Stimulated activated memory B cell treated with anti-CD40 and anti-IgM and Interleukin-4, amounts not matched to agents 10 μg/mL and 1 μg/mL and 100 μg/mL, for 72 hours (primary cell): ENCODE measurements at regions not wholly inside any gene's neighbourhood (a gene's known extent, or its start where the extent isn't known, plus 50 kb on each side); places are given as distances from the start of the nearest gene placed in this dataset.

Experiments used
- ATAC-seq: fragments of 150-1000 bp; cut with Tn5 transposase; 2 replicates; pipeline ENCODE4 v1.10.0; 2021
- H3K27ac Mint-ChIP-seq: one replicate; pipeline ENCODE4 v1.8.0; 2022; ENCODE audit warnings: mild to moderate bottlenecking, mixed read lengths
- H3K27me3 Mint-ChIP-seq: one replicate; pipeline ENCODE4 v1.8.0; 2022; ENCODE audit warnings: mixed read lengths
- H3K36me3 Mint-ChIP-seq: one replicate; pipeline ENCODE4 v1.8.0; 2022; ENCODE audit warnings: mixed read lengths
- H3K4me1 Mint-ChIP-seq: one replicate; pipeline ENCODE4 v1.8.0; 2022; ENCODE audit warnings: mixed read lengths
- H3K4me3 Mint-ChIP-seq: one replicate; pipeline ENCODE4 v1.8.0; 2022; ENCODE audit warnings: mild to moderate bottlenecking, moderate library complexity, mixed read lengths
- H3K9me3 Mint-ChIP-seq: one replicate; pipeline ENCODE4 v1.8.0; 2022; ENCODE audit warnings: mixed read lengths

GRCh38 chr18:67282796-67283195 is 233.7 kb downstream of the DSEL start:
- H3K4me3 Mint-ChIP-seq = no peak overlapping the region
- no peaks in the 10 kb centered on the region for H3K4me1 Mint-ChIP-seq
- no peaks in the 10 kb centered on the region for H3K9me3 Mint-ChIP-seq
- no peaks in the 10 kb centered on the region for H3K36me3 Mint-ChIP-seq
- H3K27ac Mint-ChIP-seq = no peak overlapping the region
- no peak for ATAC-seq
- H3K27me3 Mint-ChIP-seq = no peaks in the 10 kb centered on the region

DNA sequence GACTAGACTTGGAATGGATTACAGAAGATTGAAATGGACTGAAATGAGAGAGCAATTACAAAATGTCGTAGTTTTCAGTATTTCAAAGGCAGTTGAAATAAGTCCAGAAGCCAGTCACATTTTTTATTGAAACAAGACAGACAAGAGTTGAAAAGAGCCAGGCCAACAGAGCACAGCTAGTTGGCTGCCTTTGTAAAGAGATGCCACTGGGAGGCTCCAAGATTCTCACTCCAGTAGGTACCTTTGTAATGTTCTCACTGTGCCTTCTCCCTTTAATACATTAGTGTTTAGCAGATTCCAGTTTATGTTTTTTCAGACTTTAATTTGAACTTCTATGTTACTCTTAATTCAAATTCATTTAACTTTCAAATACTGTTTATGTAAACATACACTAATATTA is 234.8 kb downstream of the DSEL start:
- H3K36me3 Mint-ChIP-seq = no peaks in the 10 kb centered on the region
- no peak overlapping the region for H3K4me3 Mint-ChIP-seq
- H3K9me3 Mint-ChIP-seq = no peaks in the 10 kb centered on the region
- no peak overlapping the region for H3K27ac Mint-ChIP-seq
- no peak for ATAC-seq
- H3K4me1 Mint-ChIP-seq = no peaks in the 10 kb centered on the region
- no peaks in the 10 kb centered on the region for H3K27me3 Mint-ChIP-seq

- ATAC-seq = no peak
- no peaks in the 10 kb centered on the region for H3K36me3 Mint-ChIP-seq
- no peak overlapping the region for H3K27ac Mint-ChIP-seq
- H3K4me1 Mint-ChIP-seq = no peaks in the 10 kb centered on the region
- no peaks in the 10 kb centered on the region for H3K27me3 Mint-ChIP-seq
- H3K4me3 Mint-ChIP-seq = no peak overlapping the region
- no peaks in the 10 kb centered on the region for H3K9me3 Mint-ChIP-seq
These were observed 235.9 kb downstream of the DSEL start for GRCh38 chr18:67280486-67281242.

- Mint-ChIP-seq H3K36me3 (no peaks in the 10 kb centered on the region), H3K9me3 (no peaks in the 10 kb centered on the region), H3K27me3 (no peaks in the 10 kb centered on the region), H3K4me1 (no peaks in the 10 kb centered on the region), H3K4me3 (no peak overlapping the region), H3K27ac (no peak overlapping the region)
- ATAC-seq = no peak
These were observed 236.5 kb downstream of the DSEL start for GRCh38 chr18:67279988-67280387.

DNA sequence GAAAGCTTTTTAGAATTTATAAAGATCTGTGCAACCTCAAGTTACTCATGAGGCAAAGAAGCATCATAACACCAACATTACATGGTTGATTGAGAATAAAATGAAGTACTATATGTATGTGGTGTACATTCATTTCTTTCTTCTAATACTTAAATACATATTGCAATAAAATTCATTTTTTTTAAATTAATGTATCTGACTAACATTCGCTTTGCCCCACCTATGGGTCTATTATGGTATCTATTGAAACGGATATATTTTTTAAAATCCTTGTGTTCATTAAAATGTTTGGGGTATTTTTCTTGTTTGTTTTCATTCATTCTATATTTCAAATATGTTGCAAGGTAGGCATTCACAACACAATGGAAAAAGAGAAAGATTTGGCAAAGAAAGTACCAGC is 237.5 kb downstream of the DSEL start:
- no peak for ATAC-seq
- H3K27ac Mint-ChIP-seq = no peak overlapping the region
- H3K4me3 Mint-ChIP-seq = no peak overlapping the region
- no peaks in the 10 kb centered on the region for H3K4me1 Mint-ChIP-seq
- no peaks in the 10 kb centered on the region for H3K9me3 Mint-ChIP-seq
- no peaks in the 10 kb centered on the region for H3K27me3 Mint-ChIP-seq
- H3K36me3 Mint-ChIP-seq = no peaks in the 10 kb centered on the region

GRCh38 chr18:67276638-67277037 is 239.9 kb downstream of the DSEL start:
- H3K4me3 Mint-ChIP-seq = no peak overlapping the region
- H3K27ac Mint-ChIP-seq = no peak overlapping the region
- no peaks in the 10 kb centered on the region for H3K36me3 Mint-ChIP-seq
- no peaks in the 10 kb centered on the region for H3K4me1 Mint-ChIP-seq
- ATAC-seq = no peak
- H3K9me3 Mint-ChIP-seq = no peaks in the 10 kb centered on the region
- H3K27me3 Mint-ChIP-seq = no peaks in the 10 kb centered on the region

DNA sequence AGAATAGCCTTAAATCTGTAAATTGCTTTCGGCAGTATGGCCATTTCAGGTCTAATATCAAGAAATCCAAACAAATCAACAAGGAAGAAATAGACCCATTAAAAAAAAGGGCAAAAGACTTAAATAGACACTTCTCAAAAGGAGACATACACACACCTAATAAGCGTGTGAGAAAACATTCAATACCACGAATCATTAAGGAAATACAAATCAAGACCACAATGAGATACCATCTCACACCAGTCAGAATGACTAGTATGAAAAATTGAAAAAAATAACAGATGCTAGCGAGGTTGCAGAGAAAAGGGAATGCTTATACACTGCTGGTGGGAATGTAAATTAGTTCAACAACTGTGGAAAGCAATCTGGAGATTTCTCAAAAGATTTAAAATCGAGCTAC is 243.2 kb downstream of the DSEL start:
- Mint-ChIP-seq H3K36me3 (no peaks in the 10 kb centered on the region), H3K9me3 (no peaks in the 10 kb centered on the region), H3K4me3 (no peak overlapping the region), H3K4me1 (no peaks in the 10 kb centered on the region), H3K27ac (no peak overlapping the region), H3K27me3 (no peaks in the 10 kb centered on the region)
- no peak for ATAC-seq

- ATAC-seq = peak; percentile 48
- Mint-ChIP-seq H3K4me1 (no peaks in the 10 kb centered on the region), H3K9me3 (no peaks in the 10 kb centered on the region), H3K4me3 (no peak overlapping the region), H3K27me3 (no peaks in the 10 kb centered on the region), H3K27ac (no peak overlapping the region), H3K36me3 (no peaks in the 10 kb centered on the region)
These were observed 247.3 kb downstream of the DSEL start for GRCh38 chr18:67269206-67269605.

DNA sequence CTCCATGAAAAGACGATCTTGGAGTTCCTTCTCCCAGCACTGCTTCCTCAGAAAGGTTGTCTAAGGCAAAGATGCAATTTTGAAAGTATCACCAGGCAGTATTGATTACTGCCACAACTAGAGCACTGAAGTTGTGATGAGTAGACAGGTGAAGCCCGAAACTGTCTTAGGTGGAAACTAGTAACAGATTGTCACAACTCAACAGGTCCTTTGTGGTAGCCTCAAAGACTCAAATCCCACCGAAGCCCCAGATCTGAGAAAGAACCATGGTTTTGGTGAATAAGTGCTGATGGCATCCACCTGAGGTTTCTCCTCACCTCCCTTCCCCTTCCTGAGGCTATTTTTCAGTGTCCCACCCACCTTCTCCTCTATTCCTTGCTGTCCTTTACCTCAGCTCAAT is 248.0 kb downstream of the DSEL start:
- Mint-ChIP-seq H3K27me3 (no peaks in the 10 kb centered on the region), H3K4me1 (no peaks in the 10 kb centered on the region), H3K9me3 (no peaks in the 10 kb centered on the region), H3K27ac (no peak overlapping the region), H3K36me3 (no peaks in the 10 kb centered on the region), H3K4me3 (no peak overlapping the region)
- ATAC-seq = no peak

- Mint-ChIP-seq H3K27ac (no peak overlapping the region), H3K4me1 (no peaks in the 10 kb centered on the region), H3K9me3 (no peaks in the 10 kb centered on the region), H3K36me3 (no peaks in the 10 kb centered on the region), H3K27me3 (no peaks in the 10 kb centered on the region), H3K4me3 (no peak overlapping the region)
- ATAC-seq = no peak
These were observed 250.0 kb downstream of the DSEL start for GRCh38 chr18:67266246-67267237.

DNA sequence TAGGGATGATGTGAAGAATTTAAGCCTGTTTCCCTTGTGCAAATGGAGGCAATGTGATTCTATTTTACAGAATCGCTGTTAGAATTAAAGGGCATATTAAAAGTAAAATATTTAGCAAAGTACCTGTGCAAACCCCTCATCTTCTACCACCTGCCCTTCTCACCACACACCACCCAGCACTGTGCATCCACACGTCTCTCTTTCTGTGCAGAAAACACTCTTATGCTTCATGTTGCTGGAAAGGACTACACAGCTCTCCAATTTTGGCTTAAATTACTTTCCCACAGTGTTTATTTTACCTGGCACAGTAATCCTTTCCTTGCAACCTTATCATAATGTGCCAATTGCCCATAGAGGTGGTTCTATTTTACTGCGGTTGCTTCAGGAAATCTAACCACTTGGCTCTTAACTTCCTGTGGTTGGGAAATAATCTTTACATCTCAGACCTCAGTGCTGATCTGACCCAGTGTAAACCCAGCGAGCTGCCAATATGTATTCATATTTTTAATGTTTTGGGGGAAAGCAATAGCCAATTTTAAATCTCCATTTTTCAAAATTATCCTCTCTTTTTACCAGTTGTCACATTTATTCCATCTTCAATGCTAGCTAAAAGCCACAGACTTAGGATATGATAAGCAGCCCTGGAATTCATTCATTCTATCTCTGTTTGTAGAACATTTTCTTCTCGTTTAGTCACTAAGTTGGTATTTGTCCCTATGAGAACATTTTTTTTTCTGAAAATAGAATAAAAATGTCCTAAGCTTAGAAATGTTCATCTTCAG is 250.9 kb downstream of the DSEL start:
- no peaks in the 10 kb centered on the region for H3K4me1 Mint-ChIP-seq
- H3K4me3 Mint-ChIP-seq = no peak overlapping the region
- H3K27me3 Mint-ChIP-seq = no peaks in the 10 kb centered on the region
- no peak overlapping the region for H3K27ac Mint-ChIP-seq
- no peaks in the 10 kb centered on the region for H3K36me3 Mint-ChIP-seq
- H3K9me3 Mint-ChIP-seq = no peaks in the 10 kb centered on the region
- ATAC-seq = no peak

GRCh38 chr18:67261931-67262552 is 254.5 kb downstream of the DSEL start:
- Mint-ChIP-seq H3K4me1 (no peaks in the 10 kb centered on the region), H3K27ac (no peak overlapping the region), H3K9me3 (no peaks in the 10 kb centered on the region), H3K36me3 (no peaks in the 10 kb centered on the region), H3K27me3 (no peaks in the 10 kb centered on the region), H3K4me3 (no peak overlapping the region)
- ATAC-seq = no peak

GRCh38 chr18:67260841-67261240 is 255.7 kb downstream of the DSEL start:
- Mint-ChIP-seq H3K36me3 (no peaks in the 10 kb centered on the region), H3K27ac (no peak overlapping the region), H3K9me3 (no peaks in the 10 kb centered on the region), H3K4me3 (no peak overlapping the region), H3K27me3 (no peaks in the 10 kb centered on the region), H3K4me1 (no peaks in the 10 kb centered on the region)
- no peak for ATAC-seq

DNA sequence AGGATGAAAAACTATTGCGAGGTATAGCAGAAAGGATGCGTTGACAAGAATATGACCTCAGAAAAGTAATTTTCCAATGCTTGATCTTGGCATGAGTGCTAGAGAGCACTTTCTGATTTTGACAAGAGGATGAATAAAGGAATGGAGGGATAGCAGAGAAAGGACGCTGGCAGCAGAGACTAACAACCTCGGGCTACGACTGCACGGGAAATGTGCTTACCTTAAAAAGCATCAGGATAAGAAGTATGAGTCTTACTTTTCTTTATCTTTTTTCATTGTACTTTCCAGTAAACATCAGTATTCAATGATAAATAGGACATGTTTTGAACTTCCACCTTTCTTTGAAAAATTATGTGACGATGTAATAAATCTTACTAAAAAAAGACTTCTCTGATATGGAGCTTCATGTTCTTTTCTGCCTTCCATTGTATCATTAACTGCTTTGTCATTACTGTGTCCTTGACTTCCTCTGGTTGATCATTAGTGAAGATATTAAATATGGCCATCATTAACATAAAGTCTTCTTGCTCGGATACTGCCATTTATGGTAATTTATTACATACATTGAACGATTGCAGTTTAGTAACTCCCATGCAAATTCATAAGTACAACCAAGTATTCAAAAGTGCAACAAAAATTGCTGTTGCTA is 265.6 kb downstream of the DSEL start:
- Mint-ChIP-seq H3K4me3 (no peak overlapping the region), H3K9me3 (peaks cover 3% of the 10 kb centered on the region), H3K4me1 (no peaks in the 10 kb centered on the region), H3K27me3 (no peaks in the 10 kb centered on the region), H3K36me3 (no peaks in the 10 kb centered on the region), H3K27ac (no peak overlapping the region)
- ATAC-seq = no peak
